ENCODE measurements at regions not wholly inside any gene's neighbourhood (a gene's known extent, or its start where the extent isn't known, plus 50 kb on each side); places are given as distances from the start of the nearest gene placed in this dataset.

DNA sequence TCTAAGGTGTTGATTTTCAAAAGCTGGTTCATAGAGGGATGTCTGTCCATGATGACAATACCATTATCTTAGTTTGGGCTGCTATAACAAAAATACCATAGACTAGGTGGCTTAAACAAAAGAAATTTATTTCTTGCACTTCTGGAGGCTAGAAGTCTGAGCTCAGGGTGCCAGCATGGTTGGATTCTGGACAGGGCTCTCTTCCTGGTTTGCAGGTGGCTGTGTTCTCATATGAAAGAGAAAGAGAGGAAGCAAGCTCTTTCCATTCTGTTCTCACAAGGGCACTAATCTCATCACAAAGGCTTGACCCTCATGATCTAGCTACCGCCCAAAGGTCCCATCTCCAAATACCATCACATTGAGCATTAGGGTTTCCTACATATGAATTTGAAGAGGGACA is 144.5 kb upstream of the SLC24A3 start:
- H2AFZ ChIP-seq (ENCODE audit: low read depth, low read length), result no peak overlapping the region
- no peaks in the 10 kb centered on the region for H3K79me2 ChIP-seq (replicated peaks; ENCODE audit: insufficient read depth, low read length)
- no peak overlapping the region for H3K4me2 ChIP-seq (ENCODE audit: low read length)
- no peak overlapping the region for H3K27ac ChIP-seq (ENCODE audit: low read length)
- no peaks in the 10 kb centered on the region for H3K9me3 ChIP-seq (ENCODE audit: low read length)
- H3K9me2 ChIP-seq (ENCODE audit: insufficient read depth, low read length), result no peaks in the 10 kb centered on the region
- TF ChIP-seq MXI1 (conservative IDR thresholded peaks at IDR 0.05; ENCODE audit: poor library complexity, severe bottlenecking) (no peak), POLR2AphosphoS5 (IDR thresholded peaks at IDR 0.05) (no peak), REST (IDR thresholded peaks at IDR 0.05; ENCODE audit: borderline replicate concordance) (no peak), EP300 (conservative IDR thresholded peaks at IDR 0.05; ENCODE audit: poor library complexity, severe bottlenecking) (no peak), RAD21 (conservative IDR thresholded peaks at IDR 0.05) (no peak), TAF1 (IDR thresholded peaks at IDR 0.05; ENCODE audit: low read depth) (no peak), EZH2 (IDR thresholded peaks at IDR 0.05; ENCODE audit: borderline replicate concordance, insufficient read depth, low read length, poor library complexity, severe bottlenecking) (no peak), SMC3 (conservative IDR thresholded peaks at IDR 0.05; ENCODE audit: poor library complexity) (no peak)
- TF ChIP-seq, protein P1, sequence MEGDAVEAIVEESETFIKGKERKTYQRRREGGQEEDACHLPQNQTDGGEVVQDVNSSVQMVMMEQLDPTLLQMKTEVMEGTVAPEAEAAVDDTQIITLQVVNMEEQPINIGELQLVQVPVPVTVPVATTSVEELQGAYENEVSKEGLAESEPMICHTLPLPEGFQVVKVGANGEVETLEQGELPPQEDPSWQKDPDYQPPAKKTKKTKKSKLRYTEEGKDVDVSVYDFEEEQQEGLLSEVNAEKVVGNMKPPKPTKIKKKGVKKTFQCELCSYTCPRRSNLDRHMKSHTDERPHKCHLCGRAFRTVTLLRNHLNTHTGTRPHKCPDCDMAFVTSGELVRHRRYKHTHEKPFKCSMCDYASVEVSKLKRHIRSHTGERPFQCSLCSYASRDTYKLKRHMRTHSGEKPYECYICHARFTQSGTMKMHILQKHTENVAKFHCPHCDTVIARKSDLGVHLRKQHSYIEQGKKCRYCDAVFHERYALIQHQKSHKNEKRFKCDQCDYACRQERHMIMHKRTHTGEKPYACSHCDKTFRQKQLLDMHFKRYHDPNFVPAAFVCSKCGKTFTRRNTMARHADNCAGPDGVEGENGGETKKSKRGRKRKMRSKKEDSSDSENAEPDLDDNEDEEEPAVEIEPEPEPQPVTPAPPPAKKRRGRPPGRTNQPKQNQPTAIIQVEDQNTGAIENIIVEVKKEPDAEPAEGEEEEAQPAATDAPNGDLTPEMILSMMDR (IDR thresholded peaks at IDR 0.05; ENCODE audit: poor library complexity, severe bottlenecking), result no peak
- H3K36me3 ChIP-seq (ENCODE audit: insufficient read depth, low read length), result no peaks in the 10 kb centered on the region
- no peak overlapping the region for H3K9ac ChIP-seq (ENCODE audit: low read length)
- H4K20me1 ChIP-seq (ENCODE audit: insufficient read depth), result no peaks in the 10 kb centered on the region
- no peak overlapping the region for H3K4me3 ChIP-seq (ENCODE audit: low read length)
- H3K27me3 ChIP-seq (ENCODE audit: insufficient read depth, low read depth, low read length), result no peaks in the 10 kb centered on the region
- H3F3A ChIP-seq (ENCODE audit: insufficient read depth, low read length, poor library complexity, severe bottlenecking), result no peaks in the 10 kb centered on the region

GRCh38 chr20:19070026-19070425 is 142.4 kb upstream of the SLC24A3 start:
- H3K9me2 ChIP-seq (ENCODE audit: insufficient read depth, low read length), result no peaks in the 10 kb centered on the region
- no peak overlapping the region for H3K4me2 ChIP-seq (ENCODE audit: low read length)
- no peak overlapping the region for H3K27ac ChIP-seq (ENCODE audit: low read length)
- no peaks in the 10 kb centered on the region for H3K79me2 ChIP-seq (replicated peaks; ENCODE audit: insufficient read depth, low read length)
- no peaks in the 10 kb centered on the region for H3K27me3 ChIP-seq (ENCODE audit: insufficient read depth, low read depth, low read length)
- no peak overlapping the region for H3K9ac ChIP-seq (ENCODE audit: low read length)
- no peaks in the 10 kb centered on the region for H3K9me3 ChIP-seq (ENCODE audit: low read length)
- no peaks in the 10 kb centered on the region for H3K36me3 ChIP-seq (ENCODE audit: insufficient read depth, low read length)
- H2AFZ ChIP-seq (ENCODE audit: low read depth, low read length), result no peak overlapping the region
- no peaks in the 10 kb centered on the region for H3F3A ChIP-seq (ENCODE audit: insufficient read depth, low read length, poor library complexity, severe bottlenecking)
- TF ChIP-seq SMC3 (conservative IDR thresholded peaks at IDR 0.05; ENCODE audit: poor library complexity), result no peak
- TF ChIP-seq TAF1 (IDR thresholded peaks at IDR 0.05; ENCODE audit: low read depth), result no peak
- TF ChIP-seq, protein P1 (IDR thresholded peaks at IDR 0.05; ENCODE audit: poor library complexity, severe bottlenecking), result no peak
- TF ChIP-seq POLR2AphosphoS5 (IDR thresholded peaks at IDR 0.05), result no peak
- TF ChIP-seq MXI1 (conservative IDR thresholded peaks at IDR 0.05; ENCODE audit: poor library complexity, severe bottlenecking), result no peak
- no peak for TF ChIP-seq EP300 (conservative IDR thresholded peaks at IDR 0.05; ENCODE audit: poor library complexity, severe bottlenecking)
- no peak for TF ChIP-seq RAD21 (conservative IDR thresholded peaks at IDR 0.05)
- TF ChIP-seq REST (IDR thresholded peaks at IDR 0.05; ENCODE audit: borderline replicate concordance), result no peak
- no peak for TF ChIP-seq EZH2 (IDR thresholded peaks at IDR 0.05; ENCODE audit: borderline replicate concordance, insufficient read depth, low read length, poor library complexity, severe bottlenecking)
- no peaks in the 10 kb centered on the region for H4K20me1 ChIP-seq (ENCODE audit: insufficient read depth)
- no peak overlapping the region for H3K4me3 ChIP-seq (ENCODE audit: low read length)

Data from neural cell (in vitro differentiated cells).